NCI-H146 treated with DMSO at 0.1 percent for 48 hours (cell line): ENCODE measurements at regions not wholly inside any gene's neighbourhood (a gene's known extent, or its start where the extent isn't known, plus 50 kb on each side); places are given as distances from the start of the nearest gene placed in this dataset.

ENCODE experiments used
- DNase-seq: peaks from one replicate; lab custom pipeline; 2025; ENCODE audit not compliant: unreplicated experiment; lab: John Stamatoyannopoulos, UW

GRCh38 chr12:114254998-114255397, 150.9 kb downstream of the TBX5 start:
- DNase-seq = no peak

- DNase-seq = no peak
Measured at GRCh38 chr12:114253976-114254778, 151.8 kb downstream of the TBX5 start.

GRCh38 chr12:114248527-114248926, 157.4 kb downstream of the TBX5 start:
- DNase-seq = no peak

- DNase-seq = no peak
Measured at GRCh38 chr12:114245555-114245954, 160.4 kb downstream of the TBX5 start.

GRCh38 chr12:114241973-114242434, 163.9 kb downstream of the TBX5 start:
- DNase-seq = no peak

- no peak for DNase-seq
Measured at GRCh38 chr12:114240288-114240687, 165.7 kb downstream of the TBX5 start.

- no peak for DNase-seq
Measured at GRCh38 chr12:114238808-114239207, 167.1 kb downstream of the TBX5 start.

- DNase-seq = no peak
Measured at GRCh38 chr12:114237230-114237629, 168.7 kb downstream of the TBX5 start.

- no peak for DNase-seq
Measured at GRCh38 chr12:114232187-114232586, 173.8 kb downstream of the TBX5 start.

- DNase-seq = no peak
Measured at GRCh38 chr12:114229150-114229549, 176.8 kb downstream of the TBX5 start.

- no peak for DNase-seq
Measured at GRCh38 chr12:114226241-114226928, 179.6 kb downstream of the TBX5 start.

- no peak for DNase-seq
Measured at GRCh38 chr12:114221957-114222630, 183.8 kb downstream of the TBX5 start.

- no peak for DNase-seq
Measured at GRCh38 chr12:114221136-114221833, 184.7 kb downstream of the TBX5 start.

- DNase-seq = no peak
Measured at GRCh38 chr12:114220311-114220710, 185.6 kb downstream of the TBX5 start.

- no peak for DNase-seq
Measured at GRCh38 chr12:114218136-114218535, 187.8 kb downstream of the TBX5 start.

- no peak for DNase-seq
Measured at GRCh38 chr12:114215746-114216145, 190.2 kb downstream of the TBX5 start.

- no peak for DNase-seq
Measured at GRCh38 chr12:114213055-114213581, 192.8 kb downstream of the TBX5 start.

- DNase-seq = no peak
Measured at GRCh38 chr12:114209861-114210260, 196.1 kb downstream of the TBX5 start.

GRCh38 chr12:114206525-114206924, 199.4 kb downstream of the TBX5 start:
- no peak for DNase-seq

- DNase-seq = no peak
Measured at GRCh38 chr12:114201794-114202193, 204.2 kb downstream of the TBX5 start.

- DNase-seq = no peak
Measured at GRCh38 chr12:114194956-114195355, 211.0 kb downstream of the TBX5 start.
